ENCODE measurements at regions not wholly inside any gene's neighbourhood (a gene's known extent, or its start where the extent isn't known, plus 50 kb on each side); places are given as distances from the start of the nearest gene placed in this dataset.

GRCh38 chr10:2262333-2262732 lies 525.0 kb upstream of the ADARB2 start:
- Histone ChIP-seq H2AFZ (replicated peaks; ENCODE audit: low read length, poor library complexity) (no peak overlapping the region), H3K27me3 (ENCODE audit: control insufficient read depth, insufficient read depth, low read length) (no peaks in the 10 kb centered on the region), H3K27ac (ENCODE audit: insufficient read depth, low read length) (no peak overlapping the region), H3K36me3 (ENCODE audit: control insufficient read depth, insufficient read depth, low read length) (no peaks in the 10 kb centered on the region), H3K4me2 (ENCODE audit: low read depth, low read length) (no peak overlapping the region), H4K8ac (ENCODE audit: low read depth in 2 of 2, low read length in 2 of 2) (no peak overlapping the region), H3K4ac (ENCODE audit: low read depth, low read length) (no peak overlapping the region), H3K56ac (ENCODE audit: extremely low read depth, insufficient read depth, low read length) (no peak overlapping the region), H3K9me1 (ENCODE audit: insufficient read depth, low read length) (no peaks in the 10 kb centered on the region), H4K5ac (ENCODE audit: low read depth, low read length) (no peak overlapping the region), H3K79me1 (ENCODE audit: low read depth in 1 of 2, low read length in 2 of 2) (no peaks in the 10 kb centered on the region), H3K4me3 (ENCODE audit: insufficient read depth, low read depth, low read length) (no peak overlapping the region), H2AK5ac (ENCODE audit: low read depth, low read length) (no peak overlapping the region), H3K23ac (ENCODE audit: low read depth, low read length) (no peak overlapping the region), H3K4me1 (ENCODE audit: control insufficient read depth, insufficient read depth, low read length) (no peaks in the 10 kb centered on the region), H2BK5ac (ENCODE audit: low read depth, low read length, poor library complexity, severe bottlenecking) (no peak overlapping the region), H2BK20ac (ENCODE audit: low read depth, low read length) (no peak overlapping the region), H3K9ac (ENCODE audit: low read depth, low read length) (no peak overlapping the region), H3K14ac (replicated peaks; ENCODE audit: low read depth, low read length) (no peak overlapping the region), H4K20me1 (ENCODE audit: insufficient read depth, low read length) (no peaks in the 10 kb centered on the region), H2AK9ac (replicated peaks; ENCODE audit: low read depth, low read length, poor library complexity) (no peak overlapping the region), H4K91ac (ENCODE audit: insufficient read depth, low read depth, low read length) (no peak overlapping the region), H2BK120ac (ENCODE audit: low read depth, low read length) (no peak overlapping the region), H2BK15ac (ENCODE audit: low read depth, low read length) (no peak overlapping the region), H3K9me3 (ENCODE audit: control insufficient read depth, insufficient read depth, low read length) (peaks cover 9% of the 10 kb centered on the region), H3K18ac (ENCODE audit: low read depth, low read length) (no peak overlapping the region)
- no peak for DNase-seq
- in situ Hi-C loops (cut with MboI; ENCODE audit: low sequenced_read_pairs): no loop called here
- ChIA-PET POLR2A (ENCODE audit: unreplicated experiment) (no interaction called here), CTCF (interaction anchor here (0.6 kb wide), 1 partner anchor 10 kb away, joined by 4 read pairs; no protein-coding TSS in a partner anchor)
- no TSS peak for BruUV-seq (replicated peaks)
- intact Hi-C loops (cut with micrococcal nuclease): no loop called here
- TF ChIP-seq USF2 (IDR thresholded peaks at IDR 0.05; ENCODE audit: low read depth, low read length): no peak
- no peak for TF ChIP-seq BHLHE40 (IDR thresholded peaks at IDR 0.05; ENCODE audit: low read depth, low read length)
- no peak for TF ChIP-seq ELK1 (IDR thresholded peaks at IDR 0.05; ENCODE audit: borderline replicate concordance, low read depth, low read length)
- TF ChIP-seq RAD21 (IDR thresholded peaks at IDR 0.05; ENCODE audit: low read length): no peak
- ATAC-seq (ENCODE audit: low read depth): no peak
- WGBS, 2 experiments (ENCODE audit: extremely low coverage in 2 of 2, insufficient read length in 1 of 2): no CpG with 5 or more reads among the region's 2 CpGs
- dilution Hi-C loops (cut with HindIII; ENCODE audit: low sequenced_read_pairs, unreplicated experiment): no loop called here
